Thymus (tissue), 11 donors: ENCODE measurements at regions not wholly inside any gene's neighbourhood (a gene's known extent, or its start where the extent isn't known, plus 50 kb on each side); places are given as distances from the start of the nearest gene placed in this dataset.
"Not testable (repeated sequence)": the region's sequence is repeated elsewhere in the genome, so short reads cannot be mapped to it uniquely, and the experiment has no call there.

ENCODE experiments used
- DNase-seq, 9 donors: peaks; one replicate each; pipeline ENCODE4 v3.0.0-alpha.2; 2013; ENCODE audit warnings: low spot score in 9 of 9, low read depth in 6 of 9, missing footprints in 1 of 9
- H3K27ac ChIP-seq, 2 donors: one replicate each; pipeline ENCODE4 v1.5.1; 2013; ENCODE audit warnings: control low read depth in 1 of 2, low read depth in 1 of 2, low read length in 1 of 2, mild to moderate bottlenecking in 1 of 2, moderate library complexity in 1 of 2
- H3K27me3 ChIP-seq, 2 donors: one replicate each; pipeline ENCODE4 v1.5.1; 2013; ENCODE audit warnings: low read length in 1 of 2; ENCODE audit not compliant: control insufficient read depth in 2 of 2, insufficient read depth in 1 of 2
- H3K36me3 ChIP-seq, 2 donors: one replicate each; pipeline ENCODE4 v1.5.1; 2013; ENCODE audit warnings: low read length in 1 of 2, mild to moderate bottlenecking in 1 of 2, moderate library complexity in 1 of 2; ENCODE audit not compliant: control insufficient read depth in 2 of 2, insufficient read depth in 2 of 2
- H3K4me1 ChIP-seq, 2 donors: one replicate each; pipeline ENCODE4 v1.5.1; 2013; ENCODE audit warnings: low read length in 2 of 2; ENCODE audit not compliant: control insufficient read depth in 2 of 2, insufficient read depth in 2 of 2
- H3K4me3 ChIP-seq, 2 donors: one replicate each; pipeline ENCODE4 v1.5.1; 2013; ENCODE audit warnings: low read length in 2 of 2, control low read depth in 1 of 2, mild to moderate bottlenecking in 1 of 2
- H3K9me3 ChIP-seq, 2 donors: one replicate each; pipeline ENCODE4 v1.5.1; 2013; ENCODE audit warnings: low read length in 1 of 2, mild to moderate bottlenecking in 1 of 2; ENCODE audit not compliant: control insufficient read depth in 2 of 2, insufficient read depth in 1 of 2
- WGBS: extraction: QIAGEN DNeasy Blood & Tissue Kit; methylation state at CpG from one replicate; pipeline ENCODE4 v1.1.7; 2013; 5-methylcytosine and 5-hydroxymethylcytosine counted together
- donor health status: healthy.

DNA sequence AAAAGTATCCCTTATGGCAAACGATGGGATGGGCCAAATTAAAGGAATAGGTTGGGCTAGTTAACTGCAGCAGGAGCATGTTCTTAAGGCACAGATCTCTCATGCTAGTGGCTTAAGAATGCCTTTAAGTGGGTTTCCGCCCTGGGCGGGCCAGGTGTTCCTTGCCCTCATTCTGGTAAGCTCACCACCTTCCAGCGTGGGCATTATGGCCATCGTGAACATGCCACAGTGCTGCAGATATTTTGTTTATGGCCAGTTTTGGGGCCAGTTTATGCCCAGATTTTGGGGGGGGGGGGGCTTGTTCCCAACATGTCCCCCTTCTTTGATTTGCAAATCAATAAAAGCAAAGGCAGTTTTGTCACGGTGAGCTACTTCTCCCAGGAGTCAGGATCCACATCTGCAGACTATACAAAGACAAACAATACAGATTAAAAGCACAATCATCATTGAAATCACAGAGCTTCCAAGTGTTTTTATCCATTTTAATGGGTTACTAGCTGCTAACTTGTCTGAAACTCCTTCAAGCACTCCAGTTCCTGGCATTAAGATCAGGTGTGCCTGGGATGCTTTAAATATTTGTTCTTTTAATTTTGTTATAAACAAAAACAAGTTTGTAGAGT lies 563.3 kb upstream of the MBL2 start:
- WGBS = 94% methylated on average over 6 of the region's 6 CpGs
- H3K9me3 ChIP-seq = not testable (repeated sequence)

DNA sequence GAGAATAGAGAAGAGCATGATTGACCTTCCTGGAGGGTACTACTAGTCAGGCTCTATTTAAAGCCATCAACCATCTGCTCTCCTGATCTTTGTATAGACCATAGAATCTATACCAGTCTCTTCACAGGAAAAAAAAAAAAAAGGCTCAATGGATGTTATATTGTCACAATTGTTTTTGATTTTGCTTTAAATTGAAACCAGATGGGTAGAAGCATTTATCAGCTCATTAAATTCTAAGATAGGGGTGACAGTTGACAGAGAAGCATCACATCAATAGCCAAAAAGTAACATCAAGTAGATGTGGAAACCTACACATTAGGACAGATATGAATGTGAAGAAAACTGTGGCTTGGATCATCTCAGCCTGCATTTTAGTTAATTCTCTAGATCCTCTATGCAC lies 558.9 kb upstream of the MBL2 start:
- no peaks in the 10 kb centered on the region for H3K36me3 ChIP-seq
- H3K4me3 ChIP-seq = no peak overlapping the region
- H3K9me3 ChIP-seq = peaks cover 1 to 3% of the 10 kb centered on the region in 2 donors
- no peak overlapping the region for H3K27ac ChIP-seq
- no peaks in the 10 kb centered on the region for H3K27me3 ChIP-seq
- H3K4me1 ChIP-seq = no peaks in the 10 kb centered on the region
- no peak for DNase-seq

More for the DNA sequence above, 563.3 kb upstream of the MBL2 start:
- not testable (repeated sequence) for H3K4me1 ChIP-seq, H3K4me3 ChIP-seq, H3K27ac ChIP-seq, H3K27me3 ChIP-seq, H3K36me3 ChIP-seq, DNase-seq

DNA sequence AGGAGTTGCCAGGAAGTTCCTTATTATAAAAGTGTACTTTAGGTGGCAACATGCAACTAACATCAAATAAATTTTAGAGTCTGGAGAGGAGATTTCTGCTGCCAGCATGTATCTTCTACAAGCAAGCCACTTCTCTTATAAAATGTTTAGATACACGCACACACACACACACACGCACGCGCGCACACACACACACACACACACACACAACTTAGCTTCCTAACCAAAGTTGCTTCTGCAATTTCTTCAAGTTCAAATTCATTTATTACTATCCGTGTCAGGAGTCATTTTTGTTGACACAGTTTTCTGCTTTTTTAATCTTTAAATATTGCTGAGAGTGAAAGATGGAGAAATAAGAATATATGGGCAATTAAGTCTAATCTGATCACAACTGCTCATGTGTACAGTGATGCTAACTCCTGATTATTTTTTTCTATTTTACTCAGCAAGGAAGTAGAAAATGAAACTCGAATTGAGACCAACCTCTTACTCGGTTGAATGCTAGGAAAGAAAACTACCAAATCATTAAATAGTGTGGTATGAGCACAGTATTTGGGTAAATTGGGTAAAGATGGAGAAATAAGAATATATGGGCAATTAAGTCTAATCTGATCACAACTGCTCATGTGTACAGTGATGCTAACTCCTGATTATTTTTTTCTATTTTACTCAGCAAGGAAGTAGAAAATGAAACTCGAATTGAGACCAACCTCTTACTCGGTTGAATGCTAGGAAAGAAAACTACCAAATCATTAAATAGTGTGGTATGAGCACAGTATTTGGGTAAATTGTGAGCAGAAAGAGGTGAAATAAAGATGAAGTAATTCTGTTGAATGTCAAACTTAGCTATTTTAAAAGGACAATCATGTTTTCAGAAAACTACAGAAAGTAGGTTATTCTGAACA lies 554.1 kb upstream of the MBL2 start:
- H3K4me3 ChIP-seq, H3K27ac ChIP-seq, H3K4me1 ChIP-seq, DNase-seq, H3K9me3 ChIP-seq, H3K27me3 ChIP-seq, H3K36me3 ChIP-seq: not testable (repeated sequence)
- WGBS = 24% methylated on average over 8 of the region's 10 CpGs

DNA sequence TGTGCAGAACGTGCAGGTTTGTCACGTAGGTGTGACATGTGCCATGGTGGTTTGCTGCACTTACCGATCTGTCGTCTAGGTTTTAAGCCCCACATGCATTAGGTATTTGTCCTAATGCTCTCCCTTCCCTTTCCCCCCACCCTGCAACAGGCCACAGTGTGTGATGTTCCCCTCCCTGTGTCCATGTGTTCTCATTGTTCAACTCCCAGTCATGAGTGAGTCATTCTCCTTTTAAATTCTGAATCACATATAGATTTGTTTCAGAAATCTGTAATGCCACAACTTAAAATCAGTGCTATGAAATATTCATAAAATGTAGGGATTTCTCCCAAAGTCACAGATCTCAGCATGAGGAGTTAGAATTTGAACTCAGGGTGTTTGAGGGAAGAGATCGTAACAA lies 552.5 kb upstream of the MBL2 start:
- no peaks in the 10 kb centered on the region for H3K36me3 ChIP-seq
- no peaks in the 10 kb centered on the region for H3K4me1 ChIP-seq
- no peaks in the 10 kb centered on the region for H3K9me3 ChIP-seq
- H3K27me3 ChIP-seq = no peaks in the 10 kb centered on the region
- no peak overlapping the region for H3K4me3 ChIP-seq
- H3K27ac ChIP-seq = no peak overlapping the region
- no peak for DNase-seq
- 82% methylated on average over 5 of the region's 5 CpGs for WGBS

DNA sequence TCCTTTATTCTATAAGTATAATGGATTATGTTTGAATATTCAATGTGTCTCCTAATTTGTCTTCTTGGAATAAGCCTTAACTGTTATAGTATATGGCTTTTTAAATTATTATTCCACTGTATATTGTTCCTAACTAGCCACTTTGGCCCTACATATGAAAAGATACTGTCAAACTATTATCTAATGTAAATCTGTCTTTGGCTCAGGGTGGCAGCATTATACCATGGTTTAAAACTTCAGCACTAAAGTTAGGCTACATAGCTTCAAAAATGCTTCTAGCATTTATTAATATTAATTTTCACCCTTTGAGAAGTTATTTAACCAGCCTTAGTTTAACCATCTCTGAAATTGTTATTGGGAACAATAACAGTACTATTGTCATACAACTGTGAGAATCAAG lies 543.1 kb upstream of the MBL2 start:
- no peaks in the 10 kb centered on the region for H3K4me1 ChIP-seq
- H3K27me3 ChIP-seq = no peaks in the 10 kb centered on the region
- no peak overlapping the region for H3K27ac ChIP-seq
- no peaks in the 10 kb centered on the region for H3K9me3 ChIP-seq
- no peaks in the 10 kb centered on the region for H3K36me3 ChIP-seq
- no peak overlapping the region for H3K4me3 ChIP-seq
- no peak for DNase-seq

DNA sequence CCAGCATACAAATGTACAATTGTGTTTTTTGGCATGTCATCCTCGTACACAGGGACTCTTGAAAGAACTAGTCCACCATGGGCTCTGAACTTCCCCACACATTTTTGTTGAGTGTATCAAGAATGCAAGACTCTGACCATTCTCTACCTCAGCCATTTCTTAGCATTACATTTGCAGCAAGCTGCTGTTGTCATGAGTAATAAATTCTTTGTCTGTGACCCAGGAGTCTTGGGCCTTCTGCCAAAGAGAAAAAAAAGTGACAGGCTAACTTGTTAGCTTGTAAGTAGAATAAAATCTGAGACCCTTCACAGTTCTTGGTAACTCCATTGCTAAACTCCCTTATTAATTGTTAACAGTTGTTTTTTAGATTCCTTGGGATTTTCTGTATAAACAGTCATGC lies 542.3 kb upstream of the MBL2 start:
- no peaks in the 10 kb centered on the region for H3K9me3 ChIP-seq
- no peak overlapping the region for H3K27ac ChIP-seq
- no peak for DNase-seq
- H3K4me1 ChIP-seq = no peaks in the 10 kb centered on the region
- WGBS = 71% methylated on average over 1 of the region's 1 CpG
- no peaks in the 10 kb centered on the region for H3K36me3 ChIP-seq
- no peak overlapping the region for H3K4me3 ChIP-seq
- no peaks in the 10 kb centered on the region for H3K27me3 ChIP-seq

DNA sequence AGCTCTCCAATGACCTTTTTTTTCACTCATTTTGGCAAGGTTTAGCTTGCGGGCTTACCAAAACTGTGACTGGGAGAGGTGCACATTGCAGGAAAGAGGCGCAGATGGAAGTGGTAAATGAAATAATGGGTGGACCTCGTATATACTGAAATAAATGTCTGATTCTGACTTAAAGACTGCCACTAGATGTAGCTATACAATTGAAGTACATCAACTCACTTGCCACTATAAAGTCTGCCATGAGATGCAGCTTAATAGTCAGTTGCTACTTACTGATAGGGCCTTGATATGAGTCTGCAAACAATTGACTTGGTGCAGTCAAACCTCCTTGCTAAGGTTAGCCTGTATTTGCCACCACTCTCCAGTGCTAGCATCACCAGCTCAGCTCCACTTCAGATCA lies 525.9 kb upstream of the MBL2 start:
- no peak overlapping the region for H3K27ac ChIP-seq
- no peaks in the 10 kb centered on the region for H3K36me3 ChIP-seq
- no peak for DNase-seq
- no peaks in the 10 kb centered on the region for H3K9me3 ChIP-seq
- 89% methylated on average over 3 of the region's 3 CpGs for WGBS
- no peak overlapping the region for H3K4me3 ChIP-seq
- no peaks in the 10 kb centered on the region for H3K4me1 ChIP-seq
- H3K27me3 ChIP-seq = no peaks in the 10 kb centered on the region

DNA sequence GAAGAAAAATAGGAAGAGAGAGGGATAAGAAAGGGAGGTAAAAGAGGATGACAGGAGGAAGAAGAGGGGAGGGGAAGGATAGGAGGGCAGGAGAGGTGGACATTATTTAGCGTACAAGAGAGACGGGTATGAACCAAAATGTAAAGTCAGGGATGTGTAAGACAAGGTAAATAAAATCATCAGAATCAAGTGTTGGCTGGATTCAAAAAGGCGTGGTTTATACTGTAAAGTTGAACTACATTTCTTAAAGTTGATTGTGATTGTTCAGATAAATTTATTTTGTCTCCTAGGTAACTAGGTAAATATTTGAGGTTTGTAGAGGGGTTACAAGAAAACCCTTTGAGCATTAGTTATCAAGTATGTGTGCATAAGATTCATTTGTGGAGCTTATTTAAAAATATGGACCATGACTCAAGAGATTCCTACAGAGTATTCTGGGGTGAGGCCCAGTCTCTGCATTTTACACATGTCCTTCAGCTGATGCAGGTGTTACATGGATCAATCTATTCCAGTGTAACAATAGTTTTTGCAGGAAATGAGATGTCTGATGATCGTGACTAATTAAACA lies 512.1 kb upstream of the MBL2 start:
- no peak for DNase-seq
- no peaks in the 10 kb centered on the region for H3K27me3 ChIP-seq
- 95% methylated on average over 4 of the region's 4 CpGs for WGBS
- H3K4me3 ChIP-seq = no peak overlapping the region
- H3K9me3 ChIP-seq = no peaks in the 10 kb centered on the region
- no peak overlapping the region for H3K27ac ChIP-seq
- no peaks in the 10 kb centered on the region for H3K4me1 ChIP-seq
- no peaks in the 10 kb centered on the region for H3K36me3 ChIP-seq

DNA sequence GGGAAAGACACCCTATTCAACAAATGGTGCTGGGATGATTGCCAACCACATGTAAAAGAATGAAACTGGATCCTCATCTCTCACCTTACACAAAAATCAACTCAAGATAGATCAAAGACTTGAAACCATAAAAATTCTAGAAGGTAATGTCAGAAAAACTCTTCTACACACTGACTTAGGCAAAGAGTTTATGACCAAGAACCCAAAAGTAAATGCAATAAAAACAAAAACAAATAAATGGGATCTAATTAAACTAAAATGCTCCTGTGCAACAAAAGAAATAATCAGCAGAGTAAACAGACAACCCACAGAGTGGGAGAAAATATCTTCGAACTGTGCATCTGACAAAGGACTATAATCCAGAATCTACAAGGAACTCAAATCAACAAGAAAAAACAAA lies 504.2 kb upstream of the MBL2 start:
- H3K9me3 ChIP-seq = no peaks in the 10 kb centered on the region
- no peaks in the 10 kb centered on the region for H3K27me3 ChIP-seq
- no peak overlapping the region for H3K4me3 ChIP-seq
- no peak overlapping the region for H3K27ac ChIP-seq
- DNase-seq = no peak
- H3K4me1 ChIP-seq = no peaks in the 10 kb centered on the region
- no peaks in the 10 kb centered on the region for H3K36me3 ChIP-seq
- 96% methylated on average over 1 of the region's 1 CpG for WGBS
